Epithelial cell of prostate (primary cell): ENCODE measurements at regions not wholly inside any gene's neighbourhood (a gene's known extent, or its start where the extent isn't known, plus 50 kb on each side); places are given as distances from the start of the nearest gene placed in this dataset.
"Not testable (repeated sequence)": the region's sequence is repeated elsewhere in the genome, so short reads cannot be mapped to it uniquely, and the experiment has no call there.

Experiments
- DNase-seq: peaks from one replicate; pipeline ENCODE4 v3.0.0-alpha.2; 2011; ENCODE audit warnings: low read depth, low spot score
- H3K27ac ChIP-seq: fragments of 450-650 bp; 2 replicates; pipeline ENCODE4 v1.5.1; 2017; ENCODE audit warnings: mild to moderate bottlenecking

- no peak for DNase-seq
These were observed 165.1 kb upstream of the AFDN start for GRCh38 chr6:167661552-167662044.

DNA sequence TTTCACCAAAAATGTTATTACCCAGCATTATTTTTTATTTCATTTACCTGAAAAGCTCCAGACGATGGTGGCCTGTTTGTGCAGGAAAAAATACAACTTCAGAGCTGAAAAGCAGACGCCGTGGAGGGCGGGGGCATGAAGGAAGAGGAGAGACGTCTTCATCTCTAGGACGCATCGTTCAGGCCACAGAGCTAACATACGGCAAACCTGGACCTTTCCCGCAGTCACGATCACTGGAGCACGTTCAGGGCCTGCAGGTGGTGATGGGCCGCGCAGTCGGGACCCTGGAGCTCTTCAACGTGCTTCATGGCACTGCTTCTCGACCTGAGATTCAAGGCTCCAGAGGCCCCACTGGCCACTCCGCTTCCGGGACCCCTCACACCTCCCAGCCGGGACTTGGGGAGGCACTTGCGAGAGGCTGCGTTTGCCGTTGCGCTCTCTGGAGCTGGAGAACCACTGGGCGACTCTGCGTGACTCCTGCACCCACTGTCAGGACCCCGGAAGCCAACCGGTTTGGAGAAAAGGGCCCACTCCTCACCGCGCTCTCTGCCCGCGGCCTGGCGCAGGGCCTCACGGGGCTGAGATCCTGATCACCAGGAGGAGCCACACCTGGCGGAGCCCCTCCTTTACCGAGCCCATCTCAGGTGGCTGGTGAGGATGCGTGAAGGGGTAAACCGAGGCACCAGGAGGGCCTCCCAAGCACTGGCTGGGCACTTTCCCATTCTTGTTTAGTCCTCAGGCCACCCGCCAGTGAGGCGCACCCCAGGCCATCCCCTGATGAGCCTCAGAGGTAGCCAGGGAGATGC lies 164.4 kb upstream of the AFDN start:
- H3K27ac ChIP-seq = no peak overlapping the region
- no peak for DNase-seq

More at GRCh38 chr6:167661552-167662044, 165.1 kb upstream of the AFDN start:
- H3K27ac ChIP-seq = no peak overlapping the region

- DNase-seq = no peak
- no peak overlapping the region for H3K27ac ChIP-seq
These were observed 163.9 kb upstream of the AFDN start for GRCh38 chr6:167662881-167663205.

GRCh38 chr6:167663316-167663715 lies 163.4 kb upstream of the AFDN start:
- H3K27ac ChIP-seq = no peak overlapping the region
- no peak for DNase-seq

DNA sequence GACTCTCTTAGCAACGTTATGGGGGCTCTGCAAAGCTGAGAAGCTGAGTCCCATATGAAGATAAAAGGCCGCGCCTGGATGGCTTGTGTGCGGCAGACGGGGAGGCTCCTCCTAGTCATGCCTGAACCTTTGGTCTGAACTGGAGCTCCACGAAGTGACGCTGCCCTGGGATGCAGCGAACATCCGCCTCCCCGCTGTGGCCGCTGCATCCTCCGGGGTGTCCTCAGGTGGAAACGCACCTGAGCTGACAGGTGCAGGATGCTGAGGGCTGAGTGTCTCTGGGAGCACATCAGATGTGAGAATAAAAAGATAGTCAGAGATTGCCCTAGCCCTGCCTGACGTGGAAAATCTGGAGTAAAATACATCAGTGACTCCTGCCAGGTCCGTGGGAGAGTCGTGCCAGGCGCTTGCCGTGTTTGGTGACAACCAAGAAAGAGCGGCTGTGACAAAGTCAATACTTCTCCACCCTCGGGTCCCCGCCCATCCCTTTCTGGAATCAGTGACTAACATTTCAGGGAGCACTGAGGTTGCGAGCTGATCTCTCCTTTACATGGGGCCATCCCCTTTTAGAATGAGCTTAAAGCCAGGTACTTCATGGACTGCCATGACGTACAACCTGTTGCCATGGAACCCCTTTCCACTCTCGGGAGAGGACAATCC lies 162.8 kb upstream of the AFDN start:
- no peak overlapping the region for H3K27ac ChIP-seq
- DNase-seq = no peak

DNA sequence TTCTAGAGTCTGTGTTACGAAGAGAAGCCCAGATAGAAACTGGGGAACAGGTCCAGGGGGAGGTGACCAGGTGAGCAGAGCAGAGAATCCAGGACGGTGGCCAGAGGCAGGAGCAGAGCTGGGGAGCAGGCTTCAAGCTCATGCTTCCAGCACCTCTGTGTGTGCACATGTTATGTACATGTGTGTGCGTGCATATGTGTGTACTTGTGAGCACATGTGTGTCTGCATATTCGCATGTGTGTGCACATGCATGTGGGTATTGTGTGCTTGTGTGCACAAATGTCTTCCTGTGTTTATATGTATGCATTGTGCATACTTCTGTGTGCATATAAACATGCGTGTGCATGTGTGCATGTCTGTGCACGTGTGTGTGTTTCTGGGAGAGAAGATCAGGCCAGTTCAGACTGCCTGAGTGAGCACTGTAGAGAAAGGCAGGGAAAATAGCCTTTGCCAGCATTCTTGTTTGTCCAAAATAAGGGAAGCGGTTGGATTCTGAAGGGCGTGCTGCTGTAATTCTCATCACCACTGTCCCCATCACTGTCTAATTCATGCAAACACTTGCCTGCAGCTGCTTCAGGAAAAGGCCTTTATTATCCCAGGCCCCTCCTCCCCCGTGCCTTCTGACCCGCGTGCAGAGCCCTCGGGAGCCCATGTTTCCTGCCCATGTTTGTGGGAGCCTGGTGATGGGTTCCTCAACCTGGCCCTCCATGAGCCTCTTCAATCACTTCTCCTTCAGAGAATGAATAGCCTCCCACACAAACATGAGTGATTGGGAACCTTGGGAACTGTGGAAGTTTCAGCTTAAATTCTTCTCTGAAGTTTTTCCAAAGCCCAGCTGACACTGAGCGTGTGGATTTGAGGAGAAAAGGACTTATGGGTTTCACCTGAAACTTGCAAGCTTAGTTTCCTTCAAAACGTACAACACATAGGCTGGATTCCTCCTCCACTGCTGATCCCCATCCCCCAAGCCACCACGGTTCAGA lies 161.7 kb upstream of the AFDN start:
- DNase-seq = no peak
- no peak overlapping the region for H3K27ac ChIP-seq

DNA sequence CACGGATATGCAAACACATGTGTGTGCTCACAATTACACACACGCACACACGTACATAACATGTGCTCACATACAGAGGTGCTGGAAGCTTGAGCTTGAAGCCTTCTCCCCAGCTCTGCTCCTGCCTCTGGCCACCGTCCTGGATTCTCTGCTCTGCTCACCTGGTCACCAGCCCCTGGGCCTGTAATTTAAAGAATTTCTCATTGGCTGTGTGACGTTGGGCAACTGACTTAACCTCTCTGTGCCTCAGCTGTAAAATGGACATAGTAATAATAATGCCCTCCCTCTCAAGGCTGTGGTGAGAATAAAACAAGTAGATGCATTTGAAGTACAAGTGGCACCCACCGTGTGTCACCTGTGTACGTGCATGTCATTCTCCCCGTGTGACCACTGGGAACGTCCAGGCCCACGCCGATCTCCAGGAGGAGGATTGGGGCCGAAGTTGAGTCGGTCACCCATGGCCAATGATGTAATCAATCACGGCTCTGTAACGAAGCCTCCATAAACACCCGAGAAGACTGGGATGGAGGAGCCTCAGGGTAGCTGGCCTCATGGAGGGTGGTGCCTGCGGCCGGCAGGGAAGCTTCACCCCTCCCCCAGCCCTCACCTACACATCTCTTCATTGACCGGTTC lies 160.9 kb upstream of the AFDN start:
- no peak for DNase-seq
- H3K27ac ChIP-seq = no peak overlapping the region

GRCh38 chr6:167666571-167667203 lies 160.0 kb upstream of the AFDN start:
- no peak for DNase-seq
- no peak overlapping the region for H3K27ac ChIP-seq

GRCh38 chr6:167667204-167668018 lies 159.3 kb upstream of the AFDN start:
- H3K27ac ChIP-seq = no peak overlapping the region
- no peak for DNase-seq

- no peak for DNase-seq
- H3K27ac ChIP-seq = no peak overlapping the region
These were observed 158.5 kb upstream of the AFDN start for GRCh38 chr6:167668019-167668753.

- H3K27ac ChIP-seq = no peak overlapping the region
- no peak for DNase-seq
These were observed 157.8 kb upstream of the AFDN start for GRCh38 chr6:167668754-167669552.

- H3K27ac ChIP-seq = no peak overlapping the region
These were observed 157.2 kb upstream of the AFDN start for GRCh38 chr6:167669553-167669849.

GRCh38 chr6:167669870-167670802 lies 156.6 kb upstream of the AFDN start:
- no peak overlapping the region for H3K27ac ChIP-seq
- DNase-seq = no peak

More at GRCh38 chr6:167669553-167669849, 157.2 kb upstream of the AFDN start:
- DNase-seq = no peak

DNA sequence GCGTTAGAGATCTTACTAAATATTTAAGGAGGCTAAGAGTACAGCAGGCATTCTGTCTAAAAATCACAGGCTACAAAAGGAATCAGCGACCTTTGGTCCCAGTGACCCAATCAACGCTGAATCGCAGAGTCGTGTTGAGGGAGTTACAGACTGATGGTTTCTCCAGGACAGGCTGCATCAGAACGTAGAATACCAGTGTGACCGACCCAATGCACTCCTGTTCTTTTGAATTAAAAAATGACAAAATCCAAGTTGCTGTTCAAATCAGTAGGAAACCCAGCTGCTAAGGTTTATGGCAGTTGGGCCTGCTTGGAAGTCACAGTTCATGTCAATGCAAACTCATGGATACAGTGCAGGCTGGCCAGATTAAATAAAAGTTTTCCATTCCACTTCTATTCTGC lies 155.8 kb upstream of the AFDN start:
- no peak overlapping the region for H3K27ac ChIP-seq
- DNase-seq = no peak

DNA sequence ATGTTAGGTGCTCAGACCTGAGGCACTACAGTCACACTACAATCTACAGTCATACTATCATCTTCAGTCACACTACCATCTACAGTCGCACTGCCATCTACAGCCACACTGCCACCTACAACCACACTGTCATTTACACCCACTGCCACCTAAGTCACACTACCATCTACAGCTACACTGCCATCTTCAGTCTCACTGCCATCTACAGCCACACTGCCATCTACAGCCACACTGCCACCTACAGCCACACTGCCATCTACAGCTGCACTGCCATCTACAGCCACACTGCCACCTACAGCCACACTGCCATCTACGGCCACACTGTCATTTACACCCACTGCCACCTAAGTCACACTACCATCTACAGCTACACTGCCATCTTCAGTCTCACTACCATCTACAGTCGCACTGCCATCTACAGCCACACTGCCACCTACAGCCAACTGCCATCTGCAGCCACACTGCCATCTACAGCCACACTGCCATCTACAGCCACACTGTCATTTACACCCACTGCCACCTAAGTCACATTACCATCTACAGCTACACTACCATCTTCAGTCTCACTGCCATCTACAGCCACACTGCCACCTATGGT lies 155.2 kb upstream of the AFDN start:
- H3K27ac ChIP-seq, DNase-seq: not testable (repeated sequence)
